Naive thymus-derived CD4-positive, alpha-beta T cell (primary cell): ENCODE measurements at regions not wholly inside any gene's neighbourhood (a gene's known extent, or its start where the extent isn't known, plus 50 kb on each side); places are given as distances from the start of the nearest gene placed in this dataset.

Experiments
- ATAC-seq: fragments of 150-1000 bp; cut with Tn5 transposase; 2 replicates; pipeline ENCODE4 v1.10.0; 2021; ENCODE audit warnings: mild to moderate bottlenecking, moderate library complexity
- CTCF ChIA-PET: fragments of 350-600 bp; sonication (Branson Sonifier 250); formaldehyde crosslinking; loops from one replicate; lab custom pipeline; 2021; ENCODE audit warnings: antibody characterized with exemption; lab: Charles Lee
- POLR2A ChIA-PET: fragments of 350-600 bp; sonication (Branson Sonifier 250); formaldehyde crosslinking; loops from one replicate; lab custom pipeline; 2021; ENCODE audit warnings: antibody characterized with exemption, inconsistent platforms; lab: Charles Lee
- DNase-seq, 9 donors: peaks; one replicate each; pipeline versions ENCODE4 v3.0.0 to v3.0.0-alpha.2; 2020 to 2022; ENCODE audit warnings: mixed read lengths in 1 of 9
- H3K27ac ChIP-seq: one replicate; pipeline ENCODE4 v1.7.0; 2013; ENCODE audit warnings: mild to moderate bottlenecking, low read depth, low read length, moderate library complexity
- H3K27me3 ChIP-seq, 2 donors: one replicate each; pipeline ENCODE4 v1.7.0; 2013; ENCODE audit warnings: low read length in 2 of 2, mild to moderate bottlenecking in 2 of 2, moderate library complexity in 2 of 2; ENCODE audit not compliant: control insufficient read depth in 2 of 2, insufficient read depth in 2 of 2
- H3K36me3 ChIP-seq, 3 experiments: 1 replicate in 2 of 3; 2 replicates in 1 of 3; pipeline ENCODE4 v1.7.0; 2013; ENCODE audit warnings: low read length in 3 of 3, mild to moderate bottlenecking in 3 of 3, moderate library complexity in 1 of 3; ENCODE audit not compliant: insufficient read depth in 3 of 3, control insufficient read depth in 2 of 3
- H3K4me1 ChIP-seq, 2 donors: one replicate each; pipeline ENCODE4 v1.7.0; 2013; ENCODE audit warnings: low read length in 2 of 2, mild to moderate bottlenecking in 2 of 2, moderate library complexity in 1 of 2; ENCODE audit not compliant: control insufficient read depth in 2 of 2, insufficient read depth in 2 of 2
- H3K4me3 ChIP-seq: 2 replicates; pipeline ENCODE4 v1.7.0; 2013; ENCODE audit warnings: mild to moderate bottlenecking, low read length
- H3K9me3 ChIP-seq, 3 experiments: 1 replicate in 2 of 3; 2 replicates in 1 of 3; pipeline ENCODE4 v1.7.0; 2013; ENCODE audit warnings: low read length in 3 of 3; ENCODE audit not compliant: control insufficient read depth in 2 of 3
- H3K27ac Mint-ChIP-seq, 9 donors: one replicate each; pipeline ENCODE4 v1.8.0; 2020 to 2022; ENCODE audit warnings: mixed read lengths in 9 of 9, mild to moderate bottlenecking in 8 of 9, moderate library complexity in 5 of 9, inconsistent platforms in 2 of 9
- H3K27me3 Mint-ChIP-seq, 5 donors: one replicate each; pipeline ENCODE4 v1.8.0; 2021 to 2022; ENCODE audit warnings: mixed read lengths in 5 of 5, mild to moderate bottlenecking in 1 of 5
- H3K36me3 Mint-ChIP-seq, 5 donors: one replicate each; pipeline ENCODE4 v1.8.0; 2020 to 2022; ENCODE audit warnings: mixed read lengths in 5 of 5, mild to moderate bottlenecking in 3 of 5, inconsistent platforms in 1 of 5
- H3K4me1 Mint-ChIP-seq, 7 donors: one replicate each; pipeline ENCODE4 v1.8.0; 2020 to 2022; ENCODE audit warnings: mixed read lengths in 7 of 7, mild to moderate bottlenecking in 3 of 7, inconsistent platforms in 1 of 7
- H3K4me3 Mint-ChIP-seq, 10 donors: one replicate each; pipeline ENCODE4 v1.8.0; 2020 to 2022; ENCODE audit warnings: mild to moderate bottlenecking in 10 of 10, mixed read lengths in 10 of 10, moderate library complexity in 6 of 10, inconsistent platforms in 2 of 10
- H3K9me3 Mint-ChIP-seq, 11 donors: one replicate each; pipeline ENCODE4 v1.8.0; 2020 to 2022; ENCODE audit warnings: mixed read lengths in 11 of 11, mild to moderate bottlenecking in 4 of 11, inconsistent platforms in 1 of 11, moderate library complexity in 1 of 11
- intact Hi-C, 2 donors: fragments of 100-400 bp; cut with micrococcal nuclease; formaldehyde crosslinking; loops; one replicate each; pipeline ENCODE4 v1.15.1; 2023

DNA sequence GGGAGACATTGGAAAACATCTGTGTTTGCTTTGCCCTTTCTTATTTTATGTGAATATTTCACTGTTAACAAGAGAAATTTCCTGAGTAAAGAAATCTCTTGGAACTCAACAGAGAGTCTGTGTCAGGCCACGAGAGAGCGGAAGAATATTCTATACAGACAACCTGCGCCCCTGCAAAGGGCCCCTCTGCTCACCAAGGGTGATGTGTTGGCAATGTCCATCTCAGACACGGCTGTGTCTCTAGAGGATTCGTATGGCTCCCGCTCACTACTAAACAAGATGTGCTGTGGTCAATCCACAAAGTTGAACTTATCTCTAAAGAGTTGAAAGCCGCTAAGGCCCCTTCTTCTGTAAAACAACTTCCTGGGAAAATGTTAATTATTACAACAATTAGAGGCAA, 241.0 kb upstream of the IRX1 start:
- ATAC-seq (no peak), DNase-seq (no peak)
- H3K27ac ChIP-seq, result no peak overlapping the region
- H3K4me1 ChIP-seq, result no peaks in the 10 kb centered on the region
- peaks cover 0 to 16% (median 1%) of the 10 kb centered on the region in 11 donors for H3K9me3 Mint-ChIP-seq
- ChIA-PET POLR2A (no interaction called here), CTCF (no interaction called here)
- H3K27ac Mint-ChIP-seq, result no peak overlapping the region
- no peaks in the 10 kb centered on the region for H3K4me1 Mint-ChIP-seq
- H3K36me3 ChIP-seq, result no peaks in the 10 kb centered on the region
- H3K27me3 Mint-ChIP-seq, result peaks cover 0 to 4% (median 0%) of the 10 kb centered on the region in 5 donors
- no peaks in the 10 kb centered on the region for H3K36me3 Mint-ChIP-seq
- H3K4me3 ChIP-seq, result no peak overlapping the region
- no peaks in the 10 kb centered on the region for H3K9me3 ChIP-seq
- intact Hi-C loops, result no loop called here
- H3K4me3 Mint-ChIP-seq, result no peak overlapping the region
- no peaks in the 10 kb centered on the region for H3K27me3 ChIP-seq

DNA sequence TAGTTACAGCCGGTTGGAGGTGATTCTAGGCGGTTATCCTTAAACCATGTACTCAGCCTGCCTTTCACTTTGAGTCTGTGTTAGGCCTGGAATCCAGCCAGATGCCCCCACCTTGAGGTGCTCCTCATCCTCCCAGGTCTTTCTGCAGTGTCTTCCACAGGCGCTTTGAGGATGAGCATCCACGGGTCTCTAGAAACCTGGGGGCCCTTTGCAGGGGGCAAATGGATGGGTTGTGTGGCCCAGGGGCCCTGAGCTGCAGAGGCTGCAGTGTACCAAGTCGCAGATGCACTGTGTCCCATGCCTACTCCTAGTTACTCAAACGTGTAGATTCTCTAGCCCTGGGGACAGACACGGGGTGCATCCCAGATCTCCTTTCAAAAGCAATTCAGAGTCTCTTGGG, 242.1 kb upstream of the IRX1 start:
- CTCF ChIA-PET, result no interaction called here
- Histone ChIP-seq H3K27ac (no peak overlapping the region), H3K36me3 (no peaks in the 10 kb centered on the region), H3K27me3 (no peaks in the 10 kb centered on the region), H3K4me1 (no peaks in the 10 kb centered on the region), H3K4me3 (no peak overlapping the region), H3K9me3 (no peaks in the 10 kb centered on the region)
- Mint-ChIP-seq H3K4me1 (no peaks in the 10 kb centered on the region), H3K9me3 (peaks cover 0 to 16% (median 1%) of the 10 kb centered on the region in 11 donors), H3K4me3 (no peak overlapping the region), H3K27me3 (peaks cover 0 to 4% (median 0%) of the 10 kb centered on the region in 5 donors), H3K36me3 (no peaks in the 10 kb centered on the region), H3K27ac (no peak overlapping the region)
- DNase-seq (no peak), ATAC-seq (no peak)
- intact Hi-C loops, result no loop called here
- POLR2A ChIA-PET, result no interaction called here

DNA sequence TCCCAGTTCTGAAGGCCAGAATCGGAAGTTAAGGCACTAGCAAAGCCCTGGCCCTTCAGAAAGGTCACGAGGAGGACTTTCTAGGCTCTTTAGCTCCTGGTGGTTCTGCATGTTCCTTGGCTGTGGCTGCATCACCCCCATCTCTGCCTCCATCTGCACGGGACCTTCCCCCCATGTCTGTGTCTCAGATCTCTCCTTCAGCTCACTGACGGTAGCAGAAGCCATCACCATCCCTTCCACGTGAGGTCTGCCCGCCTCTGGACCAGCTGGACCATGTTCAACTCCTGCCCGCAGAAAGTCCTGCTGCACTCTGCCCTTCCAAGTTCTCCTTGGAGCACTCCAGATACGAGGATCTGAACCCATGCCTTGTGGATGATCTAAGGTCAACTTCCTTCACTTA, 242.9 kb upstream of the IRX1 start:
- H3K4me3 Mint-ChIP-seq, result no peak overlapping the region
- H3K27ac ChIP-seq, result no peak overlapping the region
- H3K27me3 ChIP-seq, result no peaks in the 10 kb centered on the region
- H3K4me1 Mint-ChIP-seq, result no peaks in the 10 kb centered on the region
- intact Hi-C loops, result no loop called here
- no peaks in the 10 kb centered on the region for H3K36me3 ChIP-seq
- no peaks in the 10 kb centered on the region for H3K9me3 ChIP-seq
- ATAC-seq (no peak), DNase-seq (no peak)
- CTCF ChIA-PET, result no interaction called here
- H3K27me3 Mint-ChIP-seq, result peaks cover 0 to 4% (median 0%) of the 10 kb centered on the region in 5 donors
- H3K9me3 Mint-ChIP-seq, result peaks cover 0 to 16% (median 0%) of the 10 kb centered on the region in 11 donors
- no peak overlapping the region for H3K4me3 ChIP-seq
- POLR2A ChIA-PET, result no interaction called here
- H3K36me3 Mint-ChIP-seq, result no peaks in the 10 kb centered on the region
- no peak overlapping the region for H3K27ac Mint-ChIP-seq
- no peaks in the 10 kb centered on the region for H3K4me1 ChIP-seq

DNA sequence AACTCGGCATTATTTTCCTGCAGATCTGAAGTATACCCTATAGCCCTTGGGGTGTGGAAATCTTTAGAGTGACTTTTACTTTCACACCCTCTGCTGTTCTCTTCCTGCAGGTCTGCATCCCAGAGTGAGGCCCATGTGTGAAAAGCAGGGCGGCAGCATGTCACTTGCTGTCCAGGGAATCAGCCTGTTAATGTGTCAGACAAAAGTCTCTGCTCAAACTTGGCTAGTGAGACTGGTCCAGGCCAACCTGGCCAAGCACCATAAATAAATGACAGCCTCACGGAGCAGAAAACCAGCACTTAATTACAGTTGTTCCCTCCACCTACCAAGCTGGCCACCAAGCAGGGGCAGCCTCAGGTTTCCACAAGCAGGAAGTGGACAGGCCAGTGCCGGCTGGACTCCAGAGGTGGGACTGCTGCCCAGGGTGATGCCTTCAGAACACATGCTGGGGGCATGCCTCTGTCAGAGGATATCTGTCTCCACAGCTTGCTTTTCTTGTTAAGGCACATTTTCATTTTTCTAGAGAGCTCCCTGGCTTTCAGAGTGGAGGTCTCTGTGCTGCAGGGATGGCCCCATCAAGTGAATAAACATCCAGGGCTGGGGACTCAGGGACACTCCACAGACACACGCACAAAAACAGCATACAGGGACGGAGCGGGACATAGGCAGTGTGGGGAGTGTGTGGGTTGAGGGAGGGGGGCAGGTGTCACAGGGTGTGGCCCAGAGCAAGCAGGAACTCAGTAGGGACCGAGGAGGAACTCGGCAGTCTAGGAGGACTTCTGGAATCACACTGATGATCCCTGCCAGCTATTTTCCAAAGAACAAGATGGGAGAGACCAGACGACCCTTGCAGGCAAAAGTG, 243.8 kb upstream of the IRX1 start:
- H3K27me3 Mint-ChIP-seq, result peaks cover 0 to 6% (median 0%) of the 10 kb centered on the region in 5 donors
- H3K9me3 Mint-ChIP-seq, result peaks cover 0 to 12% (median 0%) of the 10 kb centered on the region in 11 donors

DNA sequence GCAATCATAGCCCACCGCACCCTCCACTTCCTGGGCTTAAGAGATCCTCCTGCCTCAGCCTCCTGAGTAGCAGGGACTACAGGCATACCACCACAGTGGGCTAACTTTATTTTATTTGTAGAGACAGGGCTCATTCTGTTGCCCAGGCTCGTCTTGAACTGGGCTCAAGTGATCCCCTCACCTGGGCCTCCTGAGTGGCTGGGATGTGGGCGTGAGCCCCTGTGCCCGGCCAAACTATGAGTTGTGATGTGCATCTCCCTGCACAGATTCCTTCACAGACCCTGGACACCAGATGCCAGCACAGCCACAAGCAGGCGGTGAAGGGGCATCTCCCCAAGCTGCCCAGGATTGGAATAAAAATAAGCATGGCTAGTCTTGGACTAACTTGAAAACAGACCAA, 244.9 kb upstream of the IRX1 start:
- Mint-ChIP-seq H3K4me3 (no peak overlapping the region), H3K36me3 (no peaks in the 10 kb centered on the region), H3K27me3 (peaks cover 0 to 6% (median 0%) of the 10 kb centered on the region in 5 donors), H3K9me3 (peaks cover 0 to 12% (median 1%) of the 10 kb centered on the region in 11 donors), H3K4me1 (no peaks in the 10 kb centered on the region), H3K27ac (no peak overlapping the region)
- intact Hi-C loops, result no loop called here
- no peak for DNase-seq
- Histone ChIP-seq H3K4me3 (no peak overlapping the region), H3K36me3 (no peaks in the 10 kb centered on the region), H3K4me1 (no peaks in the 10 kb centered on the region), H3K27me3 (no peaks in the 10 kb centered on the region), H3K9me3 (no peaks in the 10 kb centered on the region), H3K27ac (no peak overlapping the region)
- ATAC-seq, result no peak
- ChIA-PET POLR2A (no interaction called here), CTCF (no interaction called here)

More for the DNA sequence above, 243.8 kb upstream of the IRX1 start:
- ChIA-PET POLR2A (no interaction called here), CTCF (no interaction called here)
- H3K36me3 ChIP-seq, result no peaks in the 10 kb centered on the region
- no peaks in the 10 kb centered on the region for H3K36me3 Mint-ChIP-seq
- H3K27ac Mint-ChIP-seq, result no peak overlapping the region
- no peaks in the 10 kb centered on the region for H3K9me3 ChIP-seq
- no peak overlapping the region for H3K4me3 Mint-ChIP-seq
- DNase-seq, result no peak
- H3K4me1 ChIP-seq, result no peaks in the 10 kb centered on the region
- no peak overlapping the region for H3K27ac ChIP-seq
- intact Hi-C loops, result no loop called here
- H3K4me3 ChIP-seq, result no peak overlapping the region
- no peak for ATAC-seq
- no peaks in the 10 kb centered on the region for H3K4me1 Mint-ChIP-seq
- no peaks in the 10 kb centered on the region for H3K27me3 ChIP-seq

DNA sequence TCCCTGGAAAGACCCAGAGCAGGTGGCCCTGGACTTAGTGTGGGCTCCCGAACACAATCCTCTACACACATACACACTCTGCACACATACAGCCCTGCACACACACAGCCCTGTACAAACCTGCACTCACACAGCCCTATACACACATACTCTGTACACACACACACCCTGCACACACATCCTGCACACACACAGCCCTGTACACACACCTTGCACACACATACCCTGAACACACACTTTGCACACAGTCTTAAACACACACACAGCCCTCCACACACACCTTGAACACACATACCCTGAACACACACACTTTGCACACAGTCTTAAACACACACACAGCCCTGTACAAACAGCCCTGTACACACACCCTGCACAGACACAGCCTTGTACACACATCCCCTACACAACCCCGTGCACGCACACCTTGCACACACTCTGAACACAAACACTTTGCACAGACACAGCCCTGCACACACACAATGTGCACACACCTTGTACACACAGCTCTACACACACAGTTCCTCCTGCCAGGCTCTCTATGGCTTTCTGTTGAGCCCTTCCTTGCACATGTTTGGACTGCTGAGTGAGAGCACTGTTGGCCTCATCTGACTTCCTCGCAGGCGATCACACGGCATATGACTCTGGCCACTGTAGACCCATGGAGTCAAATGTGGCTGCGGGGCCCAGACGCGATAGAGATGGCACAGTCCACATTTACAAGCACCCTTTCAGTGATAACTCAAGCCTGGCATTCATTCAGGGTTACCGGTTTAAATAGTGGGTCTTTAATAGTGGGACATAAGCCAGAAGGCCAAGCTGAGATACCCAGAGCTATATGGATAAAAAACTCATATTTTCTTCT, 245.7 kb upstream of the IRX1 start:
- intact Hi-C loops, result no loop called here
- Mint-ChIP-seq H3K36me3 (no peaks in the 10 kb centered on the region), H3K27me3 (peaks cover 0 to 6% (median 0%) of the 10 kb centered on the region in 5 donors), H3K4me3 (no peak overlapping the region), H3K9me3 (peaks cover 0 to 12% (median 1%) of the 10 kb centered on the region in 11 donors), H3K27ac (no peak overlapping the region), H3K4me1 (no peaks in the 10 kb centered on the region)
- no peaks in the 10 kb centered on the region for H3K27me3 ChIP-seq
- DNase-seq, result no peak
- ChIA-PET CTCF (no interaction called here), POLR2A (no interaction called here)
- H3K4me1 ChIP-seq, result no peaks in the 10 kb centered on the region
- no peak overlapping the region for H3K27ac ChIP-seq
- ATAC-seq, result peak; percentile 26
- H3K9me3 ChIP-seq, result no peaks in the 10 kb centered on the region
- no peaks in the 10 kb centered on the region for H3K36me3 ChIP-seq
- no peak overlapping the region for H3K4me3 ChIP-seq
